ENCODE measurements at regions not wholly inside any gene's neighbourhood (a gene's known extent, or its start where the extent isn't known, plus 50 kb on each side); places are given as distances from the start of the nearest gene placed in this dataset.

- Histone ChIP-seq H4K91ac (ENCODE audit: low read depth, low read length, poor library complexity) (no peak overlapping the region), H3K27me3 (ENCODE audit: control insufficient read depth in 3 of 3, insufficient read depth in 3 of 3, low read depth in 1 of 3, low read length in 3 of 3) (no peaks in the 10 kb centered on the region), H3K4me3 (ENCODE audit: low read length in 2 of 2) (no peak overlapping the region), H3K23ac (ENCODE audit: low read depth, low read length, poor library complexity) (no peak overlapping the region), H2BK120ac (ENCODE audit: low read depth, low read length) (no peak overlapping the region), H2BK12ac (ENCODE audit: low read length) (no peak overlapping the region), H3K79me1 (ENCODE audit: low read depth, low read length) (no peaks in the 10 kb centered on the region), H3K36me3 (replicated peaks in 1 of 2; ENCODE audit: control insufficient read depth in 2 of 2, insufficient read depth in 2 of 2, low read length in 2 of 2) (no peaks in the 10 kb centered on the region), H3K4me1 (ENCODE audit: control insufficient read depth in 2 of 2, insufficient read depth in 1 of 2, low read depth in 1 of 2, low read length in 2 of 2) (no peaks in the 10 kb centered on the region), H2AK5ac (ENCODE audit: low read depth, low read length) (no peak overlapping the region), H3K4me2 (ENCODE audit: insufficient read depth, low read length, poor library complexity, severe bottlenecking) (no peak overlapping the region), H3K9ac (ENCODE audit: low read depth, low read length, poor library complexity) (no peak overlapping the region), H3K27ac (replicated peaks; ENCODE audit: low read length) (no peak overlapping the region), H3K9me3 (replicated peaks in 1 of 2; ENCODE audit: control insufficient read depth in 2 of 2, insufficient read depth in 1 of 2, low read depth in 1 of 2, low read length in 2 of 2) (no peaks in the 10 kb centered on the region), H4K8ac (ENCODE audit: low read depth, low read length) (no peak overlapping the region), H2AFZ (ENCODE audit: low read length) (no peak overlapping the region), H3K14ac (ENCODE audit: low read length) (no peak overlapping the region), H3K4ac (ENCODE audit: low read length) (no peak overlapping the region), H2BK5ac (ENCODE audit: low read length) (no peak overlapping the region), H3K18ac (ENCODE audit: low read length) (no peak overlapping the region), H2BK15ac (ENCODE audit: low read length) (no peak overlapping the region)
- DNase-seq (ENCODE audit: low spot score), result no peak
- no CpG with 5 or more reads among the region's 3 CpGs for WGBS, 2 donors (ENCODE audit: extremely low coverage in 2 of 2, insufficient read length in 2 of 2, insufficient replicate concordance in 1 of 2)
Measured at GRCh38 chr6:76867182-76867581, 596.1 kb downstream of the HTR1B start.

- WGBS, 2 donors (ENCODE audit: extremely low coverage in 2 of 2, insufficient read length in 2 of 2, insufficient replicate concordance in 1 of 2), result no CpG with 5 or more reads among the region's 5 CpGs
Measured at GRCh38 chr6:76866091-76866915, 597.0 kb downstream of the HTR1B start.

GRCh38 chr6:76862936-76863335, 600.4 kb downstream of the HTR1B start:
- Histone ChIP-seq H3K18ac (ENCODE audit: low read length) (no peak overlapping the region), H2BK12ac (ENCODE audit: low read length) (no peak overlapping the region), H3K4me2 (ENCODE audit: insufficient read depth, low read length, poor library complexity, severe bottlenecking) (no peak overlapping the region), H2BK15ac (ENCODE audit: low read length) (no peak overlapping the region), H4K8ac (ENCODE audit: low read depth, low read length) (no peak overlapping the region), H3K9ac (ENCODE audit: low read depth, low read length, poor library complexity) (no peak overlapping the region), H2AFZ (ENCODE audit: low read length) (no peak overlapping the region), H3K14ac (ENCODE audit: low read length) (no peak overlapping the region), H2BK5ac (ENCODE audit: low read length) (no peak overlapping the region), H3K27ac (replicated peaks; ENCODE audit: low read length) (no peak overlapping the region), H3K4me3 (ENCODE audit: low read length in 2 of 2) (no peak overlapping the region), H2AK5ac (ENCODE audit: low read depth, low read length) (no peak overlapping the region), H4K91ac (ENCODE audit: low read depth, low read length, poor library complexity) (no peak overlapping the region), H3K79me1 (ENCODE audit: low read depth, low read length) (no peaks in the 10 kb centered on the region), H3K36me3 (replicated peaks in 1 of 2; ENCODE audit: control insufficient read depth in 2 of 2, insufficient read depth in 2 of 2, low read length in 2 of 2) (no peaks in the 10 kb centered on the region), H3K27me3 (ENCODE audit: control insufficient read depth in 3 of 3, insufficient read depth in 3 of 3, low read depth in 1 of 3, low read length in 3 of 3) (no peaks in the 10 kb centered on the region), H3K23ac (ENCODE audit: low read depth, low read length, poor library complexity) (no peak overlapping the region), H3K4ac (ENCODE audit: low read length) (no peak overlapping the region), H3K4me1 (ENCODE audit: control insufficient read depth in 2 of 2, insufficient read depth in 1 of 2, low read depth in 1 of 2, low read length in 2 of 2) (no peaks in the 10 kb centered on the region), H2BK120ac (ENCODE audit: low read depth, low read length) (no peak overlapping the region), H3K9me3 (replicated peaks in 1 of 2; ENCODE audit: control insufficient read depth in 2 of 2, insufficient read depth in 1 of 2, low read depth in 1 of 2, low read length in 2 of 2) (no peaks in the 10 kb centered on the region)
- DNase-seq (ENCODE audit: low spot score), result no peak
- no CpG with 5 or more reads among the region's 1 CpG for WGBS, 2 donors (ENCODE audit: extremely low coverage in 2 of 2, insufficient read length in 2 of 2, insufficient replicate concordance in 1 of 2)

More at GRCh38 chr6:76866091-76866915, 597.0 kb downstream of the HTR1B start:
- Histone ChIP-seq H3K4ac (ENCODE audit: low read length) (no peak overlapping the region), H3K4me3 (ENCODE audit: low read length in 2 of 2) (no peak overlapping the region), H2BK120ac (ENCODE audit: low read depth, low read length) (no peak overlapping the region), H3K27ac (replicated peaks; ENCODE audit: low read length) (no peak overlapping the region), H3K23ac (ENCODE audit: low read depth, low read length, poor library complexity) (no peak overlapping the region), H3K27me3 (ENCODE audit: control insufficient read depth in 3 of 3, insufficient read depth in 3 of 3, low read depth in 1 of 3, low read length in 3 of 3) (no peaks in the 10 kb centered on the region), H3K36me3 (replicated peaks in 1 of 2; ENCODE audit: control insufficient read depth in 2 of 2, insufficient read depth in 2 of 2, low read length in 2 of 2) (no peaks in the 10 kb centered on the region), H2AK5ac (ENCODE audit: low read depth, low read length) (no peak overlapping the region), H3K18ac (ENCODE audit: low read length) (no peak overlapping the region), H4K91ac (ENCODE audit: low read depth, low read length, poor library complexity) (no peak overlapping the region), H2BK5ac (ENCODE audit: low read length) (no peak overlapping the region), H3K4me2 (ENCODE audit: insufficient read depth, low read length, poor library complexity, severe bottlenecking) (no peak overlapping the region), H3K4me1 (ENCODE audit: control insufficient read depth in 2 of 2, insufficient read depth in 1 of 2, low read depth in 1 of 2, low read length in 2 of 2) (no peaks in the 10 kb centered on the region), H3K79me1 (ENCODE audit: low read depth, low read length) (no peaks in the 10 kb centered on the region), H4K8ac (ENCODE audit: low read depth, low read length) (no peak overlapping the region), H3K9ac (ENCODE audit: low read depth, low read length, poor library complexity) (no peak overlapping the region), H3K9me3 (replicated peaks in 1 of 2; ENCODE audit: control insufficient read depth in 2 of 2, insufficient read depth in 1 of 2, low read depth in 1 of 2, low read length in 2 of 2) (no peaks in the 10 kb centered on the region), H2BK12ac (ENCODE audit: low read length) (no peak overlapping the region), H3K14ac (ENCODE audit: low read length) (no peak overlapping the region), H2AFZ (ENCODE audit: low read length) (no peak overlapping the region), H2BK15ac (ENCODE audit: low read length) (no peak overlapping the region)
- no peak for DNase-seq (ENCODE audit: low spot score)

GRCh38 chr6:76861403-76861802, 601.9 kb downstream of the HTR1B start:
- Histone ChIP-seq H3K9ac (ENCODE audit: low read depth, low read length, poor library complexity) (no peak overlapping the region), H3K79me1 (ENCODE audit: low read depth, low read length) (no peaks in the 10 kb centered on the region), H3K14ac (ENCODE audit: low read length) (no peak overlapping the region), H2BK12ac (ENCODE audit: low read length) (no peak overlapping the region), H3K27me3 (ENCODE audit: control insufficient read depth in 3 of 3, insufficient read depth in 3 of 3, low read depth in 1 of 3, low read length in 3 of 3) (no peaks in the 10 kb centered on the region), H3K27ac (replicated peaks; ENCODE audit: low read length) (no peak overlapping the region), H2BK5ac (ENCODE audit: low read length) (no peak overlapping the region), H4K8ac (ENCODE audit: low read depth, low read length) (no peak overlapping the region), H3K23ac (ENCODE audit: low read depth, low read length, poor library complexity) (no peak overlapping the region), H4K91ac (ENCODE audit: low read depth, low read length, poor library complexity) (no peak overlapping the region), H3K18ac (ENCODE audit: low read length) (no peak overlapping the region), H3K4ac (ENCODE audit: low read length) (no peak overlapping the region), H3K4me1 (ENCODE audit: control insufficient read depth in 2 of 2, insufficient read depth in 1 of 2, low read depth in 1 of 2, low read length in 2 of 2) (no peaks in the 10 kb centered on the region), H3K4me2 (ENCODE audit: insufficient read depth, low read length, poor library complexity, severe bottlenecking) (no peak overlapping the region), H3K9me3 (replicated peaks in 1 of 2; ENCODE audit: control insufficient read depth in 2 of 2, insufficient read depth in 1 of 2, low read depth in 1 of 2, low read length in 2 of 2) (no peaks in the 10 kb centered on the region), H3K36me3 (replicated peaks in 1 of 2; ENCODE audit: control insufficient read depth in 2 of 2, insufficient read depth in 2 of 2, low read length in 2 of 2) (no peaks in the 10 kb centered on the region), H2AK5ac (ENCODE audit: low read depth, low read length) (no peak overlapping the region), H3K4me3 (ENCODE audit: low read length in 2 of 2) (no peak overlapping the region), H2BK15ac (ENCODE audit: low read length) (no peak overlapping the region), H2AFZ (ENCODE audit: low read length) (no peak overlapping the region), H2BK120ac (ENCODE audit: low read depth, low read length) (no peak overlapping the region)
- no peak for DNase-seq (ENCODE audit: low spot score)
- WGBS, 2 donors (ENCODE audit: extremely low coverage in 2 of 2, insufficient read length in 2 of 2, insufficient replicate concordance in 1 of 2), result no CpG with 5 or more reads among the region's 2 CpGs

All from neuronal stem cell (in vitro differentiated cells).